22Rv1 (cell line): ENCODE measurements at regions not wholly inside any gene's neighbourhood (a gene's known extent, or its start where the extent isn't known, plus 50 kb on each side); places are given as distances from the start of the nearest gene placed in this dataset.

Experiments used
- ZFX ChIP-seq: fragments of 450-650 bp; IDR thresholded peaks from 2 replicates; pipeline ENCODE4 v1.6.1; 2017; ENCODE audit warnings: antibody characterized with exemption, borderline replicate concordance
- TF ChIP-seq, protein P1 (sequence below): fragments of 450-650 bp; IDR thresholded peaks from 2 replicates; pipeline ENCODE4 v1.5.1; 2017; ENCODE audit warnings: mild to moderate bottlenecking

DNA sequence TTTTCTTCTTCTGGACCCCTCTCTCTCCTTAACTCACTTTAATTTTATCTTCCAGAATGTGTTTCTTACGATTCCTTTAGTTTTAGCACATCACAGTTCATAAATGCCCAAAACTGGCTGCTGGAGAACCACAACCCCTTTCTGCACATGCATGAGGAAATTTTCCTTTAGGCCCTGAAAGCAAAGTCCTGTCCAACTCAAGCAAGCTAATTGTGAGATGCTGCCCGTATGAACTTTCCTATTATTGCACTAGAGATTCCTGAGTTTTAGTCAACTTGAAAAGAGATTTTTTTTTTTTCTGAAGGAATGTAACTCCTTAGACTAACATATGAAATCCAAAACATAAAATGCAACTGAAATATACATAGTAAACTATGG is 52.1 kb upstream of the DAB2 start:
- TF ChIP-seq, protein P1, sequence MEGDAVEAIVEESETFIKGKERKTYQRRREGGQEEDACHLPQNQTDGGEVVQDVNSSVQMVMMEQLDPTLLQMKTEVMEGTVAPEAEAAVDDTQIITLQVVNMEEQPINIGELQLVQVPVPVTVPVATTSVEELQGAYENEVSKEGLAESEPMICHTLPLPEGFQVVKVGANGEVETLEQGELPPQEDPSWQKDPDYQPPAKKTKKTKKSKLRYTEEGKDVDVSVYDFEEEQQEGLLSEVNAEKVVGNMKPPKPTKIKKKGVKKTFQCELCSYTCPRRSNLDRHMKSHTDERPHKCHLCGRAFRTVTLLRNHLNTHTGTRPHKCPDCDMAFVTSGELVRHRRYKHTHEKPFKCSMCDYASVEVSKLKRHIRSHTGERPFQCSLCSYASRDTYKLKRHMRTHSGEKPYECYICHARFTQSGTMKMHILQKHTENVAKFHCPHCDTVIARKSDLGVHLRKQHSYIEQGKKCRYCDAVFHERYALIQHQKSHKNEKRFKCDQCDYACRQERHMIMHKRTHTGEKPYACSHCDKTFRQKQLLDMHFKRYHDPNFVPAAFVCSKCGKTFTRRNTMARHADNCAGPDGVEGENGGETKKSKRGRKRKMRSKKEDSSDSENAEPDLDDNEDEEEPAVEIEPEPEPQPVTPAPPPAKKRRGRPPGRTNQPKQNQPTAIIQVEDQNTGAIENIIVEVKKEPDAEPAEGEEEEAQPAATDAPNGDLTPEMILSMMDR = no peak
- no peak for TF ChIP-seq ZFX
